GM18907 (cell line): ENCODE measurements at regions not wholly inside any gene's neighbourhood (a gene's known extent, or its start where the extent isn't known, plus 50 kb on each side); places are given as distances from the start of the nearest gene placed in this dataset.

ENCODE experiments used
- ATAC-seq: cut with Tn5 transposase; IDR thresholded peaks from one replicate; pipeline ENCODE4 v1.9.1; 2021; ENCODE audit warnings: mild to moderate bottlenecking, moderate library complexity; ENCODE audit not compliant: unreplicated experiment

DNA sequence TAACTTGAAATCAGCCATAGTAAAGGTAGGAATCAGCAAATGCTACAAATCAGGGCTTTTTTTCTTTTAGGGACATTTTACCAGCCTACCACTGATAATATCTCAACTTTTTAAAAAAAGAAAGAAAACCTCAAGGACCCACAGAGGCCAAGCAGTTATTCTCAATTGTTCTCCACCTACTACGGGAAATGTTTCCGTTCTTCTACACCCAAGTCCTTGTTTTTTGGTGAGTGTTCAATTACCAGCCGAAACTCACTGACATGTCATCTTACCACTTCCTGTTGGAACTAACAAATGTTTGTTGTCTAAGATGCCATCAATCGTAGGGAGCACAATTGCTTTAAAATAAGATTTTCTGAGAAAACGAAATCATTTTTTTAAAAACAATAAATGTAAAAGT lies 50.2 kb upstream of the CDK1 start:
- no peak for ATAC-seq

DNA sequence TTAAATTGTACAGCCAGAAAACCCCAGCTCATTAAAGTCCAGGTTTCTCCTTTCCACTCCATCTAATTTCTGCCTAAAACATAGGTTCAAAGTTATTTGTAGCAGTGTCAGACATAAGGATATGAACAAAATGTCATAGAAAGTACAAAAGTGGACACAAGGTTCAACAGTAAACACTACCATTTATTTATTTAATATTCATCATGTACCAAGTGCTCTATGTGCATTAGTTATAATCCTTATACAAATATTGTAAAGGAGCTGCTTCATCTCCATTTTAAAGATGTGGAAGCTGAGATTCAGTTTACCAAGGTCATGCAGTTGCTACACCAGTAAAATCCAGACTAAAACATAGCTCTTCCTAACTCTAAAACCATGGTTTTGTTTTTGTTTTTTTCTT lies 52.0 kb upstream of the CDK1 start:
- no peak for ATAC-seq

DNA sequence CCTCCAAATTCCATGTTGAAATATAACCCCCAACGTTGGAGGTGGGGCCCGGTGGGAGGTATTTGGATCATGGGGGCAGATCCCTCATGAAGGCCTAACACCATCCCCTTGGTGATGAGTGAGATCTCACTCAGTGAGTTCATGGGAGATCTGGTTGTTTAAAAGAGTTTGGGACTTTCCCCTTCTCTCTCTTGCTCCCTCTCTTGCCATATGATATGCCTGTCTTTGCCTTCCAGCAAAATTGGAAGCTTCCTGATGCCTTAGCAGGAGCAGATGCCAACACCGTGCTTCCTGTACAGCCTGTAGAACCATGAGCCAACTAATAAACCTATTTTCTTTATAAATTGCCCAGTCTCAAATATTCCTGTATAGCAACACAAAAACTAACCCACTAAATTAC lies 55.7 kb upstream of the CDK1 start:
- ATAC-seq: no peak

DNA sequence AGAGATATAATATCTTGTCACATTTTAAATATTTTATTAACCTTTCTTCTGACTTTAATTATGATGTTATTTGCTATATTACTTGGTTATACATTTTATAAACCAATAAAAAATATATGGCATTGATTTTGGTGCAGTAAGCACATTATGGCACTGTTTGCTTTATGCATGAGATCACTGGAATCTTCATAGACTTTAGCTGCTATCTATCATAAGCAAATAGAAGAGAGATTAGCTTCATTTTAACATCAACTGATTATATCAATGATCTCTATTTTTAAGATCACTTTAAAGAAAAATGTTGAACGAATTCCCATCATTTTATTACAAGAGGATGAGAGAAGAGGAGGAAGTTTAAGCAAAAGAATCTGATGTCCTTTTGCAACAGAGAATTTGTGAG lies 58.6 kb upstream of the CDK1 start:
- ATAC-seq: no peak

DNA sequence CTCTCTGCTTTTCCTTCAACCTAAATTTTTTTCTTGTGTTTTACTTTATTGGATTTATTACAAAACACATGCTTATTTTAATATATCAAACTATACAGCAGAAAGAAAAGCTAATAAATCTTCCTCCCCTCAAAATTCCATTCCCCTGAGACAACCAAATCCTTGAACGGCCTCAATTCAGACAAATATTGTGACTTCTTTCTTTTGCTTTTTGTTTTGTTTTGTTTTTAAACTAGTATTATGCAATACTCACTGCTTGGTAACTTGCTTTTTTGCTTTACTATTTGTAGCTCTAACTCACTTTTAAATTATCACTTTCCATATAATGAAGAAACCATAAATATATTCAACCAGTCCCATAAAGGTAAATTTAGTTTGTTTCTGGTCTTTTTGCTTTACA lies 59.4 kb upstream of the CDK1 start:
- ATAC-seq: no peak

DNA sequence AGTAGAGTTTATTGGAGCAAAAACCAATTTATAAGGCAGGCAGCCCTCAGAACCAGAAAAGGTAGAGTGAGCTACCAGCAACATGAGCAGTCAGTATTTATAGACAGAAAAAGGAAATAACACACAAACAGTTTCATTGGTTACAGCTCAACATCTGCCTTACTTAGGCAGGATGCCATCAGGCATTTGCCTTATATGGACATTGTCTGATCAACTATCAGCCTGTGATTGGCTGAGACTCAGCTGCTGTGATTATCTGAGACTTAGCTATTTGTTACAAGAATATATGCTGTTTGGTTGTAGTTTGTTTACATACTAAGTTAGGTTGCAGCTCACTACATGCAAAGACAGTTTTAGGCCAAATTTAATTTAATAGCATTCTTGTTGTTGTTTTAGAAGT lies 60.4 kb upstream of the CDK1 start:
- peak; percentile 83 for ATAC-seq

DNA sequence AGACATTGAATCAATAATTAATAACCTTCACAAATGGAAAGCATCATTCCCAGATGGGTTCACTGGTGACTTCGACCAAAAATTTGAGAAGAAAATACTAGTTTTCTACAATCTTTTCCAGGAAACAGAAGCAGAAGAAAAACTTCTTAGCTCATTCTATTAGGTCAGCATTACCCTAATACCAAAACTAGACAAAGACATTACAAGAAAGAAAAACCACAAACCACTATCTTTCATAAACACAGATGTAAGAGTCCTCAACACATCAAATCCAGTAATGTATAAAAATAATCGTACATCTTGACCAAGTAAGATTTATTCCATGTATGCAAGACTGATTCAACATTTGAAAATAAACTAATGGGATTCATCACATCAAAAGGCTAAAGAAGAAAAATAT lies 64.0 kb upstream of the CDK1 start:
- peak; percentile 67 for ATAC-seq

DNA sequence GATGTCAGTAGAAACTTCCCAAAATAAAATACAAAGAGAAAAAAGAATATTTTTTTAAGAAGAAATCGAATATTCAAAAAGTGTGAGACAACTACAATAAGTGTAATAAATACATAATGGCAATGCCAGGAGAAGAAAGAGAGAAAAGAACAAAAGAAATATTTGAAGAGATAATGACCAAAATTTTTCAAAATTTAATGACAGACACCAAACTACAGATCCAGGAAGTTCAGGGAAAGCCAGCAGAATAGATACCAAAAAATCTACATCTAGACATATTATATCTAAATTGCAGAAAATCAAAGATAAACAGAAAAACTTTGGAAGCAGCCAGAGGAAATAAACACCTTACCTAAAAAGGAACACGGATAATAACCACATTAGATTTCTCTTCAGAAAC lies 66.8 kb upstream of the CDK1 start:
- ATAC-seq: no peak

DNA sequence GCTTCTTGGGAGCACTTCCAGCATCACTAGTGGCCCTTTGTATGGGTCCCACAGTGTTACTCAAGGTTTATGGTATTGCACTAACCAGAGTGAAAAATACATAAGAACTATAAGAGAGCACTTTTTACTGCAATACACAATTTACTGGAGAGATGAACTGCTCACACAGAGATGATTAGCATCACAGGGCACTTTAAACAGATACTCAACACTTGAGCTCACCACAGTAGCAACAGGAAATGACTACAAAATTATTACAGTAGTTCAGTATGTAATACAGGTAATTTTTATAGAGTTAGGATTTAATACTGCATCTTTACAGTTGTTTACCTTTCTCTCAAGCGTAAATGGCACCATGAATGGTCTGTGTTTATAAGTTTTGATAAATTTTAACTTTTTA lies 68.2 kb upstream of the CDK1 start:
- ATAC-seq: no peak

DNA sequence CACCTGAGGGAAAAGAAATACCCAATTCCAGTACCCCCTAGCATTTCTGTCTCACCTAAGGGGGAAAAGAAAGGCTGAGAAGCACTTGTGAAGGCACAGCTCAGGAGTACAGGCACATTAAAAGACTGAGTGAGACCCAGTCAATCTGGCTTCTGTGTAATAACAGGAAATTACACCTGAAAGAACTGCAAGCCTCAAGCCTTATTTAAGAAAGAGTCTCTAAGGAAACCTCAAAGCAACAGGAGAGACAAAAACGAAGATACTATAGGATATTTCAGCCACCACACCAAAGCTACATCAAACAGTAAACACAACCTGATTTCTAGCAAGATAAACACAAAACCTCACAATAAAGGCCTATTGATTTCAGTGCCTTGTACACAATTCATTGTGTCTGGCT lies 69.6 kb upstream of the CDK1 start:
- ATAC-seq: no peak

DNA sequence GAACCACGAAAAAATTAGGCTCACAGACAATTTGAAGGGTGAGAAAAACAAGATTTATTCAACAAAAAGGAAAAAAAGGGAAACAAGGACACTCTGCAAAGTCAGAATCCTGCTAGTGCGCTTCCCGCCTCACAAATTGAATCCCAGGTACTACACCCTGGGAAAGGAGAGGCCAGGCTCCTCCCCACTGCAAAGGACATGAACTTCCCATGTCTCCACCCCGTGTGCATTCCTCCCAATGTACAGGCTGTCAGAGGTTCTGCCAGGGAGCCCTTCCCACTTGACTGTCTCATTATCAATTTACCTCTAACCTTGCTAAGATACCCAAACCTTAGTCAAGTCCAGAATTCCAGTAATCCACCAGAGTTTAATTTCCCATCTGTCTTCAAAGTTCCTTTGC lies 70.4 kb upstream of the CDK1 start:
- ATAC-seq: no peak

DNA sequence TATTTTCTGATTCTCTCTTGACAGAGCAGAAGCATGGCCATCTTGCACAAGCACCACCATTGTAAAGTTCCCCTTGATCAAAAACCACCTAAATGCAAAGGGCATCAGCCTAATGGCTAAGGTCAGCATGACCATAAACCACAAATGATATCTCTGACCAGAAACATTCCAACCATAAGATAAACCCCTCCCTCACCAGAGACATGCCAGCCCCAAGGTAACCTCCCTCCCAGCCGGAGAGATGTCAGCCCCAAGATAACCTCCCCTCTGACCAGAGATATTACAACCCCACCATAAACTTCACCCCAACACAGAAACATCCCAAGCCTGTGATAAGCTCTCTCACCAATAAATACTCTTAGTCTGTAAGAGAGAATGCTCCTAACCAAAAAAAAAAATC lies 72.1 kb upstream of the CDK1 start:
- ATAC-seq: no peak

DNA sequence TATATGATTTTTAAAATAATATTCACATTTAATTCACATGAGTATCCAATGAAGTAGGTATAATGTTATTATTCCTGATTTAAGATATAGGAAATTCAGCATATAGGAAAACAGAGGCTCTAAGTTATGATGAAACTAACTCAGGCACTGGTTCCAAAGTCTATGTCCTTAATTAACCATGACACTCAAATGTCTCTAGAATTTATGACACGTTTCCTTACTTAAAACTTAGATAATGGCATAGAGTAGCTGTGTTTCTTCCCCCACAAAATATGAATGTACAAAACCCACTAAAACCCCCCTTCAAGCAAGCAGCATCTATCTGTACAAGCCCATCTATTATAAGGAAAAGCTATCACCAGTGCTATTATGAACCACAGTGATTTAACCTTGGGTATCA lies 72.9 kb upstream of the CDK1 start:
- no peak for ATAC-seq

DNA sequence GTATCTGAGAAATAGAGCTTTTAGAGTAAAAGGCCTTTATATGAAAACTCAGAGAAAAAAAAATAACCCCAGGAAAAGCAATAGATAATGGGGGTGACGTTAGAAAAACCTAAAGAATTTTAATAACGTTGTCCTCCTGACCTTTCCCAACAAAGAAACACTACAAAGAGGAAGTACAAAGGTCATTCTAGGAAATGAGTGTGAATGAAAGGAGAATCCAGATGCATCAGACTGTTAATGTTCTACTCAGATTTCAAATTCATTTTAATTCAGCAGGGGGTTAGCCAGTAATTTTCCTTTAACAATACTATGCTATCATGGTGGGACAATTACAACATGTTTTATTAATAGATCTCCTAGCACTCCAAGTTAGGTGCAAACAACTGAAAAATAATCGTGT lies 73.8 kb upstream of the CDK1 start:
- no peak for ATAC-seq

DNA sequence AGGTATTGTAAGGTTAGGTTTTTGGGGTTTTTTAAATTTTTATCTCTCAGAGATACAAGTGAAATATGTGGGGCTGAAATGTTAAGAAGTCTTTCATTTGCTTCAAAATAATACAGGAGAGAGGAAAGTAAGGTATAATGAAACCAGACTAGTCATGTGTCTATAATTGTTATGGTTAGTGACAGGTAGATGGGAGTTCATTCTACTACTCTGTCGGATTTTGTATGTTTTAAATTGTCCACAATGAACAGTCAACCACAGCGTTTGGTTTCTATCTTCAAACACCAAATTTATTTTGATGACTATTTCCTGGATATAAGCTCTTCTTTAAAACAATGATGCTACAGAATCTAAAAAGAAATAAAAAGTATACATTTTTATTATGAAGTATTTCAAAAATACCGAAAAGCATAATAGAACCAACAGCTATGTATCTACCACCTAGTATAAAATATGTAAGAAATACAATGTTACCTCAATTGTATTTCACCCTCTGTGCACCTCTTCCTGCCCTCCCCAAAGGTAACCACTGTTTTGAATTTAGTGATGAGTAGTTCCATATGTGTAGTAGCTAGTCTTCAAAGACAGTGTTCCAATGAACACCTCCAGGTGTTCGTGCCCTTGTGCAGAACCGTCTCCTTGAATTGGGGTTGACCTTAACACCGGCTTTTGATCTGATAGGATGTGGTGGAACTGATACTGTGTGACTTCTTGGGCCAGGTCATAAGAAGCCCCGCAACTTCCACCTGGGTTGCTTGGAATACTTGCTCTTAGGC lies 74.8 kb upstream of the CDK1 start:
- ATAC-seq: no peak

DNA sequence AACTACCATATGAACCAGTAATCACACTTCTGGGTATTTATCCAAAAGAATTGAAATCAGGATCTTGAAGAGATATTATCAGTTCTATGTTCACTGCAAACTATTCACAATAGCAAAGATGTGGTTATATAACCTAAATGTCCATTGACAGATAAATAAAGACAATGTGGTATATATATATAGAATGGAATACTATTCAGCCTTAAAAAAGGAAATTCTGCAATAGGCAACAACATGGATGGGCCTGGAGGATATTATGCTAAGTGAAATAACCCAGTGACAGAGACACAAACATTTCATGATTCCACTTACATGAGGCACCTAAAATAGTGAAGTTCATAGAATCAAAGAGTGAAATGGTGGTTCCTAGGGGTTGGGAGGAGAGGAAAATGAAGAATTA lies 90.6 kb upstream of the CDK1 start:
- no peak for ATAC-seq

DNA sequence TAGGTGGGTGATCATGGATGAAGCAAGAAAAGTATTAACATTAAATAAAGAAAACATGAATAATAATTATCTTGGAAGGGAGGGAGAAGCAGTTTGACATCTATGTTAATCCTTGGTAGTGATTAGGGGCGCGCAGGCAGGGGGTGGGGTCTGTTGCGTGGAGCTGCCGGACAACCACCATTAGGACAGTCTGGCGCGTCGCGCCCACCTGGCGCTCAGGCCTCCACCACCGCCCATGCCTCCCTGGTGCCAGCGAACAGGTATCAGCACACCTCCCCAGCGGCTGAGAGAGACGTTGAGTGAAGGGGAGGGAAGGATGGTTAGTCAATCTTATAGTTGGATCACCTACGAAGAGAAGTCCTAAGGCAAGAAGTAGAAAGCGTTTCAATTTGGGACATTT lies 94.2 kb upstream of the CDK1 start:
- ATAC-seq: no peak

DNA sequence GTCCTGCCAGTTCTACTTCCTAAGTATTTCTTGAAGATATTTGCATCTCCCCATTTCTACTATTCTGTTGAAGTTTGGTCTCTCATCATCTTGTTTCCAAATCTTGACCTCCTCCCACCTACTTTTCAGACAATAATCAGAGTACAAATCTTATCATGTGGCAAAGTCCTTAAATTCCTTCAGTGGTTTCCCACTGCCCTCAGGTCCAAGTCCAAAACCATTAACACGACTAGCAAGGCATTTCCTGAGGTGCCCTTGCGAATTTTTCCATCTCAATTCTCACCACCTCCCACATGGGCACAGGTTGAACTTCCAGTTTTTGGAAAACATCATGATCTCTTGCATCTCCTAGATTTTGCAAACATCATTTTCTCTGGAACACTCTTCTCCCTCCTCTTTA lies 97.2 kb upstream of the CDK1 start:
- no peak for ATAC-seq

DNA sequence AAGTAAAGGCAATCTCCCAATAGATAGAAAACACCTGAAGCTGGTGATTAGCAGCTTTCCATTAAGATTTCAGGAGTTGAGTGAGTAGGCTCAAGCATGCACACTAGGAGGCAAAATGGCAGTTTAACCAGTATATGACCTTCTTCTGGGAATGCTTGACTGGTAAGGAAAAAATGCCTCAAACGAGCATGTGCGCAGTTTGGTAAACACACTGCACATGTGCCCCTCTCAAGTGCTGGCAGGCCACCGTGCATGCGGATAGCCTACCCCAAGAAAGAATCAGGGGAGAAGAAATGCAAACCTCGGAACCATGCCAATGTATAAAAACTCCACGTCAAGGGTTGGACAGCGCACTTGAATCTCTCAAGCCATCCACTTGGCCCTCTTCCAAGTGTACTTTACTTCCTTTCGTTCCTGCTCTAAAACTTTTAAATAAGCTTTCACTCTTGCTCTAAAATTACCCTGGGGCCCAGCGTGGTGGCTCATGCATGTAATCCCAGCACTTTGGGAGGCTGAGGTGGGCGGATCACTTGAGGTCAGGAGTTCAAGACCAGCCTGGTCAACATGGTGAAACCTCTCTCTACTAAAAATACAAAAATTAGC lies 98.8 kb upstream of the CDK1 start:
- no peak for ATAC-seq

DNA sequence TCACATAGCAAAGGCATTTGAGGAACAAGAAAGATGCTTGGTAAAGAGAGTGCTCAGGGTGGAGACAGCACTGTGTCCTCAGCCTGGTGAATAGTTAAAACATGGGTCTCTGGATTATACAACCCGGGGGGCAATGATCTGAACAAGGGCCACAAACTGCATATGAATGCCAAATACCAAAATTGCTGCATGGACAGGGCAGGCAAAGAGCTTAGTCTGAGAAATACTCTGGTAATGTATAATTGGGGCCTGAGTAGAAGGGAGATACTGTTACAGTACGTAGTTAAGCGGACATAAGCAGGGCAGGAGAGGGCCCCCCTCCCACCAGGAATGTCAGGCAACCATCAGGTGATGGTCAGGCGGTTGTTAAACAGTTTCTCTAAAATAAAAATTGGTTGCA lies 99.3 kb upstream of the CDK1 start:
- ATAC-seq: no peak

DNA sequence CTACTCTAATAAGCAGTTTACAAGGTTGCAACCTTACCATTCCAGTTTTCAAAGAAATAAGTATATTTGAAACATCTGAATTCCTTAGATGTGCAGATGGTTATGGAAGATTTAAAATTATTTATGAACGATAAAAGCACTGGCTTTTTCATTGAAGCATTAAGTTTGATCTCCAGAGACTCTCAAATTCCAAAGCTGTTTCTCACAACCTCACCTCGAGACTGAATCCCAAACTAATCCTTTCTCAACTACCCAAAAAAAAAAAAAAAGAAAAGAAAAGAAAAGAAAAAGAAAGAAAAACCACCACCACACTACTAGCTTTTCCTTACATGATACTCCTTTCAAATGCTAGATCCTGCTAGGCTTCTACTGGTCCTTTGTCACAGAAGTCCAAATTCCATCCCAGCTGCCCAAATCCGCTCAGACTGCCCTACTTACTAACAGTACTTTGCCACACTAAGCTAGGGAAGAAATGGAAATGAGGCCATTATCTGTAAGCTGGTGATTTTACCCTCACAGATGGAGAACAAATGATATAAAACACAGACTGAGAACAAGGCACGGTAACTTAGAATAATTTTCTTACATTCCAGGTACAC lies 100.6 kb upstream of the CDK1 start:
- no peak for ATAC-seq

DNA sequence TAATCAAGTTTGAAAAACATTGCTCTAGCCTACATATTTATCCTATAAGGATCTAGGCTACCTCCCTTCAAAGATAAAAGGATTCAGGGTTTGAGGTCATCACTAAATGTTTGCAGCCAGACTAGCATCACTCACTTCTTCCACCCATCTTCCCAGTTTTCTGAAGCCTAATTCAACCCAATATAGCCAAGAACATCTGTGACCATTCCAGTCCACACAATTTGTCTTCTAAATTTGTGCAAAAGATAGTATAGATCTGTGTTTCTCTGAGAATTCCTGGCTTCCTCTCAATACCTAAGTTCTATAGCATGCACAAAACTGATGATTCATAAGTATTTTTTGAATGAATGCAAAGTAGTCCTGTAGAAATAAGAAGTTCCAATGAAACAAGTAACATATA lies 103.0 kb upstream of the CDK1 start:
- ATAC-seq: no peak

DNA sequence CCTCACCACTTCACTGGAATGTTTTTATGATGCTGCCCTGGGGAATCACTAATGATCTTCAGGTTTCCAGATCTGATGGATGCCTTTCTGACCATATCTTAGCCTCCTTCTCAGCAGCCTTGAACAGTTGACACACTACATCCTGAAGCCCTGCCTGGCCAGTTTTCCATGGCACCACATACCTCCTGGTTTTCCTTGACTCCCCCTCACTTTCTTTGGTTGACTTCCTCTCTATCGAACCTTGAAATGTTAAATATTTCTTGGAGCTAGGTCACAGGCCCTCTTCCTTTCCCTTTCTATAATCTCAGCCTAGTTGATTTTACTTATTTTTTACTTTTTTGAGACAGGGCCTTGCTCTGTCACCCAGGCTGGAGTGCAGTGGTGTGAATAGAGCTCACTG lies 108.8 kb upstream of the CDK1 start:
- no peak for ATAC-seq
